ENCODE measurements at regions not wholly inside any gene's neighbourhood (a gene's known extent, or its start where the extent isn't known, plus 50 kb on each side); places are given as distances from the start of the nearest gene placed in this dataset.
"Not testable (repeated sequence)": the region's sequence is repeated elsewhere in the genome, so short reads cannot be mapped to it uniquely, and the experiment has no call there.

- no peak for DNase-seq
These were observed 245.1 kb upstream of the SLC7A11 start for GRCh38 chr4:138487230-138487629.

GRCh38 chr4:138485498-138485897, 243.3 kb upstream of the SLC7A11 start:
- DNase-seq = no peak

- DNase-seq = no peak
These were observed 233.0 kb upstream of the SLC7A11 start for GRCh38 chr4:138475116-138475515.

- no peak for DNase-seq
These were observed 231.2 kb upstream of the SLC7A11 start for GRCh38 chr4:138473339-138473738.

GRCh38 chr4:138460477-138461414, 218.6 kb upstream of the SLC7A11 start:
- DNase-seq = no peak

GRCh38 chr4:138458751-138459150, 216.6 kb upstream of the SLC7A11 start:
- no peak for DNase-seq

GRCh38 chr4:138456349-138456748, 214.2 kb upstream of the SLC7A11 start:
- DNase-seq = not testable (repeated sequence)

GRCh38 chr4:138455097-138455496, 212.9 kb upstream of the SLC7A11 start:
- DNase-seq = no peak

GRCh38 chr4:138452826-138453225, 210.7 kb upstream of the SLC7A11 start:
- no peak for DNase-seq

GRCh38 chr4:138451276-138451663, 209.1 kb upstream of the SLC7A11 start:
- DNase-seq = no peak

- no peak for DNase-seq
These were observed 208.6 kb upstream of the SLC7A11 start for GRCh38 chr4:138450546-138451275.

GRCh38 chr4:138449938-138450337, 207.8 kb upstream of the SLC7A11 start:
- DNase-seq = no peak

- no peak for DNase-seq
These were observed 206.0 kb upstream of the SLC7A11 start for GRCh38 chr4:138448169-138448568.

- DNase-seq = no peak
These were observed 204.3 kb upstream of the SLC7A11 start for GRCh38 chr4:138446456-138446855.

- no peak for DNase-seq
These were observed 202.9 kb upstream of the SLC7A11 start for GRCh38 chr4:138445098-138445497.

- no peak for DNase-seq
These were observed 202.1 kb upstream of the SLC7A11 start for GRCh38 chr4:138444260-138444659.

GRCh38 chr4:138439143-138439581, 197.0 kb upstream of the SLC7A11 start:
- DNase-seq = no peak

GRCh38 chr4:138438608-138439007, 196.5 kb upstream of the SLC7A11 start:
- no peak for DNase-seq

- DNase-seq = no peak
These were observed 195.2 kb upstream of the SLC7A11 start for GRCh38 chr4:138437263-138437851.

- not testable (repeated sequence) for DNase-seq
These were observed 193.6 kb upstream of the SLC7A11 start for GRCh38 chr4:138435733-138436132.

GRCh38 chr4:138435046-138435445, 192.9 kb upstream of the SLC7A11 start:
- not testable (repeated sequence) for DNase-seq

- no peak for DNase-seq
These were observed 186.5 kb upstream of the SLC7A11 start for GRCh38 chr4:138428611-138429010.

- no peak for DNase-seq
These were observed 184.6 kb upstream of the SLC7A11 start for GRCh38 chr4:138426786-138427185.

GRCh38 chr4:138420471-138420870, 178.3 kb upstream of the SLC7A11 start:
- no peak for DNase-seq
